Putamen (tissue), 1 donor: ENCODE measurements at regions not wholly inside any gene's neighbourhood (a gene's known extent, or its start where the extent isn't known, plus 50 kb on each side); places are given as distances from the start of the nearest gene placed in this dataset.
"Not testable (repeated sequence)": the region's sequence is repeated elsewhere in the genome, so short reads cannot be mapped to it uniquely, and the experiment has no call there.

Source experiments
- DNase-seq: peaks from one replicate; pipeline ENCODE4 v3.0.0-alpha.2; 2016; ENCODE audit warnings: low spot score

GRCh38 chr15:75100679-75101078 lies 77.3 kb downstream of the PPCDC start:
- DNase-seq, result no peak

GRCh38 chr15:75104804-75105557 lies 81.6 kb downstream of the PPCDC start:
- DNase-seq, result peak; percentile 36

- no peak for DNase-seq
Measured at GRCh38 chr15:75107516-75107907, 84.1 kb downstream of the PPCDC start.

DNA sequence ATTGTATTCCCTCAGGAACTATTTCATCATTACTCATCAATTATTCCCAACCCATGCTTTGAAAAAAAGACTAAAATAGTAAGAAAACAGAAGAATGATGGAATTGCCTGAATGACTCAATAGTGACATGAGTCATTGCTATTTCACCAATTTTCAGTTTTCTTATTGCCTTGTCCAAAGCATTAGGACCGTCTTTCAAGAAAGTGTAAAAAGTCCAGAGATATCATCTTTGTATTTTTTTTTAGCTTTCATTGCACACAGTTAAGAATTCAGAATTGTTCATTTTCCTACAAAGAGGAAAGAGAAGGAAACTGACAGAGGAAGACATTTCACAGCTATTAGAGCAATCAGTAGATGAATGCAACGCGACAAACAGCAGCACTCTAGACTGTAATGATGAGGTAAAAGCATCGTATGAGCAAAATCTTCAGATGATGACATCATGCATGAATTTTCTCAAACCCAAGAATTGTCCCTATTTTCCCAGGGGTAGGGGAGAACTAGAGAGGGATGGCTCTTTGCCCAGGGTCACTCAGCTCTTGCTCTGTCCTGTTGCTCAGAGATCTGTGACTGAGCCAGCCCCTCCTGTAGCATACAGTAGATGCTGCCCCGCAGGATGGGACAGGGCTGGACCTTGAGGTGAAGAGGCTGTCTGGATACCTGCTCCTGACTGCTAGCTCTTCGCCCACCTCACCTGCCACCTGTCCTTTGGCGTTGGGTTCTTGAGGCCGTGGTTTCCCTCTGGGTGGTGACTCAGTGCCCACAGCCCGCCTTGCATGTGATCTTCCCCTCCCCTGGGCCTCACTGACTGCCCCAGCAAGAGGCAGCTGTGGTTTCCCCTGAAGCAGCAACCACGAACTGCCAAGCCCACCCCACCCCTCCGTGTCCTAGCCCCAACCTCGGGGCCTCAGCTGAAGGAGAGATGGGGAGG lies 84.8 kb downstream of the PPCDC start:
- DNase-seq, result no peak

- DNase-seq, result no peak
Measured at GRCh38 chr15:75109021-75109735, 85.8 kb downstream of the PPCDC start.

DNA sequence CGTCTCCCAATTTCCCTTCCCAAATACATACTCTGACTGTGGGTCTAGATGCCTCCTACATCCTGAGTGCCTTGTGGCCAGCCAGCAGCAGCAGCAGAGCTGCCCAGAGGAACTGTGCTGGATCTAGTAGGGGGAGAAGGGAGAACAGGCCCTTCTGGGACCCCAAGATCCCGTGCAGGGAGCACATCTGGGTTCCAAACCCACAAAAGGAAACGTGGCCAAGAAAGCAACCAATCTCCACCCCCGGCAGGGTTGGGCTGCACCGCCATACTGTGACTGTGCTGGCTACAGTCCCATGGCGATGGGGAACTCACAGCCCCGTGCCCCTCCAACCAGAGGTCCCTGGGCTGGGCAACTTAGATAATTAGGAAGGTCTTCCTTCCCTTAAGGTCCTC lies 86.3 kb downstream of the PPCDC start:
- DNase-seq, result no peak

DNA sequence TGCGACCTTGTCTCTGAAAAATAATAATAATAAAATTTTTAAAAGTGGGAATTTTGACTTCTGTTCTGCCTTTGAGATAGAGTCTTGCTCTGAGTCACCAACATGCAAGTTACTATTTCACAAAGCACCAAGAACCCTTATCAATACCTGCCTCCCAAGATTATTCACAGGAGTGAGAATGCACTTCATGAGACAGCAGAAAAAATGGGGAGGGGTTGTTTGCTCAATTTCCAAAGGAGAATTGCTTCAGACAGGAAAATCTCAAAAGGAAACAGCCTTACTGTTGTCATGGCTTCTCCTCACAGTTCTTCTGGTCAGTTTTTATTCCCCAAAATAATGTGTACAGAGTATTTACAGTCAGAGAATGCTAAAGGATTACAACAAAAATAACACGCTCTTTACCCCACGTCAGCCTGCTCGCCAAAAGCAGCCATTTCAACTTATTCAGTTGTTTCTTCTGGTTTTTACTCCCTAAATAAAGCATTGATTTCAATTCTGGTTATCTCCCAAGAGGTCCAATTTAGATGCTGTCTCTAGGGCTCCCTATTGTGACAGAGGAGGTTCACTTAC lies 89.0 kb downstream of the PPCDC start:
- no peak for DNase-seq

DNA sequence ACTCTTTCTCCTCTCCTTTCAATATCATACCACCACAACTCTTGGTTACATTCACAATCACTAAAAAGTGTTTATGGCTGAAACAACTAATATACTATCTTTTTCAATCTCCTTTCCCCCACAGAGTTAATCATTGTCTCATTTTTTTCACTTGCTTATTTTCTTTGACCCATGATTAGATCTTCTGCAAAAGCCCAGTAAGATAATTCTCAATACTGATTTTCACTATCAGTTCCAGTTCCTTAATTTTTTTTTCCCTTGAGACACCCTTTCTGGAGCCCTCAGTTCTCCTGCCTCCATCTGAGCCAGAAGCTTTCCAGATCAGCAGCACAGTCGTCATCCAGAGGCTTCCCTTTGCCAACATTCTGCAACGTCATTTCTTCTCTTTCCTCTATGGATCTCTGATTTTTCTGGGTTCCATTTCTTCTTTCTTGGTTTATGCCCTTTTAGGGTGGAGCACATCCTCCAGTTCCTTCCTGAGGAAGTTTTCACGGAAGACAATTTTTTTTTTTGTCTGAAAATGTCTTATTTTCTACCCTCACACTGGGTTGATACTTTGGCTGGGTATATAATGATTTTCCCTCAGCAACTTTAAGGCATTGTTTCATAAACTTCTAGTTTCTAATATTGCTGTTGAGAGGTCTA lies 88.7 kb upstream of the C15orf39 start:
- DNase-seq, result no peak

DNA sequence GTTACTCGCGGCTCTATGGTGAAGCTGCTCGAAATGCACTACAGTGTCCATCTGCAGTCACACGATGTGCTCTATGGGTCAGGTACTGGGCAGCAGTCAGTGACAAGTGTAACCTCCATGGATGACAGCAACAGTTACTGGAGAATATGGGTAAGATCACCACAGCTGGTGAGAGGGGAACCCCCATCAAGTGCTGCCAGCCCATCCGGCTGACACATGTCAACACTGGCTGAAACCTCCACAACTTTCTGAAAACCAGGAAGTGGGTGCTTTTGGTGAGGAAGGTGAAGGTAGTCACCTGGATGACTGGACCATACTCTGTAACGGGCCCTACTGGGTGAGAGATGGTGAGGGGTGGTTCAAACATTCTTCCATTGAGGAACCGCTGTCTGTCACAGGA lies 87.4 kb upstream of the C15orf39 start:
- no peak for DNase-seq

DNA sequence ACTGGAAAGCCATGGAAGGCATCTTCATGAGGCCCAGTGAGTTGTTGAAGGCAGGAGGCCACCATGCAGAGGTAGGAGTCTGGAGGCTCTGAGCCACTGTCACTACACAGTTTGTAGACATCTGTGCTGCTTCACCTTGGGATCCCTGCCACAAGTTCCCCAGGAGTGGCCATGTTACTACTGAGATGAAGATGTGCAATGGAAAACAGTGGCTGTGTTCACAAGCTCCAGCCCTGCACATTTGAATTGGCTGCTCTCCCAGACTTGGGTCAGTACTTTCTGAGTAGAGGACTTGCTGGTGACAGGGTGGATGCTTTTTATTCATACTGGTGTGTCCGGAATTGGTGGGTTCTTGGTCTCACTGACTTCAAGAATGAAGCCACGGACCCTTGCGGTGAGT lies 86.9 kb upstream of the C15orf39 start:
- DNase-seq, result no peak

DNA sequence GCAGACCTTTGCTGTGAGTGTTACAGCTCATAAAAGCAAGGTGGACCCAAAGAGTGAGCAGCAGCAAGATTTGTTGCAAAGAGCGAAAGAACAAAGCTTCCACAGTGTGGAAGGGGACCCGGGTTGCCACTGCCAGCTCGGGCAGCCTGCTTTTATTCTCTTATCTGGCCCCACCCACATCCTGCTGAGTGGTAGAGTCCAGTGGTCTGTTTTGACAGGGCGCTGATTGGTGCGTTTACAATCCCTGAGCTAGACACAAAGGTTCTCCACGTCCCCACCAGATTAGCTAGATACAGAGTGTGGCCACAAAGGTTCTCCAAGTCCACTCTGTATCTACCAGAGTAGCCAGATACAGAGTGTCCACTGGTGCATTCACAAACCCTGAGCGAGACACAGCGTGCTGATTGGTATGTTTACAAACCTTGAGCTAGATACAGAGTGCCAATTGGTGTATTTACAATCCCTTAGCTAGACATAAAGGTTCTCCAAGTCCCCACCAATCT lies 86.2 kb upstream of the C15orf39 start:
- DNase-seq, result not testable (repeated sequence)

DNA sequence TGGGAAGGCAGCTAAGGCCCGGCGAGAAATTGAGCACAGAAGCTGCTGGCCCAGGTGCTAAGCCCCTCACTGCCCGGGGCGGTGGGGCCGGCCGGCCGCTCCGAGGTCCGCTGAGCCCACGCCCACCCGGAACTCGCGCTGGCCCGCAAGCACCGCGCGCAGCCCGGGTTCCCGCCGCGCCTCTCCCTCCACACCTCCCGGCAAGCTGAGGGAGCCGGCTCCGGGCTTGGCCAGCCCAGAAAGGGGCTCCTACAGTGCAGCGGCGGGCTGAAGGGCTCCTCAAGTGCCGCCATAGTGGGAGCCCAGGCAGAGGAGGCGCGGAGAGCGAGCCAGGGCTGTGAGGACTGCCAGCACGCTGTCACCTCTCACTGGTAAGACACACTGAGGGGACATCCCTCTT lies 85.5 kb upstream of the C15orf39 start:
- not testable (repeated sequence) for DNase-seq

GRCh38 chr15:75117993-75118392 lies 83.7 kb upstream of the C15orf39 start:
- no peak for DNase-seq

DNA sequence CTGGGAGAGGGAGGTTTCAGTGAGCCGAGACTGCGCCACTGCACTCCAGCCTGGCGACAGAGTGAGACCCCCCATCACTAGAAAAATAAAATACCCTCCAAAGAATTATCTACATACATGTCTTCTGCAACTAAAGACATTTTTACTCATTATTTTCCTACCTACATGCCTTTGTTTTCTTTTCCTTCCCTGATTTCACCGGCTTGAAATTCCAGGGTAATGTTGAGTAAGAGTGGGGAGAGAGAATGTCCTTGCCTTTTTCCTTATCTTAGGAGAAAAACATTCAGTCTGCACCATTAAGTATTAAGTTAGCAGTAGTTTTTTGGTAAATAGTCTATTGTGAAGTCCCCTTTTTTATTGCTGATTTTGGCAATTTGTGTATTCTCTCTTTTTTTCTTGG lies 82.4 kb upstream of the C15orf39 start:
- DNase-seq, result not testable (repeated sequence)

- no peak for DNase-seq
Measured at GRCh38 chr15:75121491-75121890, 80.2 kb upstream of the C15orf39 start.

DNA sequence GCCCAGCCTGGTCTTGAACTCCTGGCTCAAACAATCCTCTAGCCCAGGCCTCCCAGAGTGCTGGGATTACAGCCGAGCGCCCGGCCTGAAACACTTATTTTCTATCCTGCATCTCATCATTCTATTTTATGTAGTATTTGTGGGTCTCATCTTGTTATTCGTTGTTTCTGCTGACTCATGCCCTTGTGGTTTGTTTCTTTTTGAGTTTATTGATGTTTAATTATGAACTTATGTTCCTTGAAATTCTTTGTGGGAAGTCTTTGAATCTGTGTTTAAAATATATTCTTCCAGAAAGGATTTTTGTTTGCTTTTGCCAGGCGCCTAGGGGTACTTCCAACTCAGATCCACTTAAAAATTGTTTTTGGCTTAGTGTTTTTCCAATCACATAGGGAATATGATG lies 78.3 kb upstream of the C15orf39 start:
- DNase-seq, result no peak

- DNase-seq, result not testable (repeated sequence)
Measured at GRCh38 chr15:75124278-75124677, 77.4 kb upstream of the C15orf39 start.

GRCh38 chr15:75125935-75126334 lies 75.7 kb upstream of the C15orf39 start:
- DNase-seq, result no peak

GRCh38 chr15:75126864-75127580 lies 74.7 kb upstream of the C15orf39 start:
- no peak for DNase-seq

DNA sequence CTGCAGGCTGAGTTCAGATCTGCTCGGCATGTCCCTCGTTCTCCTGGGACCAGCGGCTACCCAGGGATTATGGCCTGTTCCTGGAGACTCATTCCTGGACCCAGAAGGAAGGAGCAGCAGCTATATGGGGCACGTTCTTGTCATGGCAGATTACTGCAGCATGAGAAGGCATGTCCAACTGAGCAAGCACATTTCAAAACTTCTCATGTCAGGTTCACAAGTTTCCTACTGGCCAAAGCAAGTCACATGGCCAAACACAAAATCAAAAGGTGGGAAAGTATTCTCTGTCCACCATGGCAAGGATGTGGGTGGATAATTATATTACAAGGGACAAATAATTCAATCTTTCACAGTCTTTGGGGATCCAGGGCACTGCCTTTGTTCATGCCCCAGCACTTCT lies 71.9 kb upstream of the C15orf39 start:
- DNase-seq, result no peak

DNA sequence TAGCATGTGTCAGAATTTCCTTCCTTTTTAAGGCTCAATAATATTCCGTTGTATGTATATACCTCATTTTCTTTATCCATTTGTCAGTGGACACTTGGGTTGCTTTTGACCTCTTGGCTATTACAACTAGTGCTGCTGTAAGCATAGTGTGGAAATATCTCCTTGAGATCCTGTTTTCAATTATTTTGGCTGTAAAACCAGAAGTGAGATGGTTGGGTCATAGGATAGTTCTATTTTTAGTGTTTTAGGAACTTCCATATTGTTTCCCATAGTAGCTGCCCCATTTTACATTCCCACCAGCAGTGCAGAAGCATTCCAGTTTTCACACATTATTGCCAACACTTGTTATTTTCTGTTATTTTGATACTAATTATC lies 70.4 kb upstream of the C15orf39 start:
- no peak for DNase-seq
